Skeletal muscle cell (primary cell): ENCODE measurements at regions not wholly inside any gene's neighbourhood (a gene's known extent, or its start where the extent isn't known, plus 50 kb on each side); places are given as distances from the start of the nearest gene placed in this dataset.

Experiments used
- DNase-seq: peaks from one replicate; pipeline ENCODE4 v3.0.0-alpha.2; 2010; ENCODE audit warnings: low read depth
- H3K4me3 ChIP-seq: 2 replicates; pipeline ENCODE4 v1.5.1; 2011; ENCODE audit warnings: low read depth, mild to moderate bottlenecking, control low read depth, low read length, moderate library complexity

GRCh38 chr20:50295762-50296449, 105.3 kb downstream of the CEBPB start:
- H3K4me3 ChIP-seq: no peak overlapping the region
- DNase-seq: no peak

- H3K4me3 ChIP-seq: no peak overlapping the region
Measured at GRCh38 chr20:50296450-50297375, 106.1 kb downstream of the CEBPB start.

GRCh38 chr20:50297498-50298376, 107.1 kb downstream of the CEBPB start:
- DNase-seq: no peak
- H3K4me3 ChIP-seq: no peak overlapping the region

More at GRCh38 chr20:50296450-50297375, 106.1 kb downstream of the CEBPB start:
- DNase-seq: no peak

- DNase-seq: no peak
- no peak overlapping the region for H3K4me3 ChIP-seq
Measured at GRCh38 chr20:50298554-50299324, 108.1 kb downstream of the CEBPB start.

DNA sequence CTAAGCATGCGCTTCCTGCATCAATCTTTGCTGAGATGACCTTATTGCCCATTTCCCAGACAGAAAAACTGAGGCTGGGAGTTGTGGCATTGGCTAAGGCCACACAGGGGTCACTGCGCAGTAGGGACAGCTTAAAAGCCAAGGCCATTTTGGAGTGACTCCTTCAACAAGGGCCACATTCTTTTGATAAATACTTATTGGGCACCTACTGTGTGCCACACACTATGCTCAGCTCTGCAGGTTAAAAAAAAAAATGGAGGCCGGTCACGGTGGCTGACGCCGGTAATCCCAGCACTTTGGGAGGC, 108.6 kb downstream of the CEBPB start:
- no peak overlapping the region for H3K4me3 ChIP-seq
- no peak for DNase-seq

- no peak overlapping the region for H3K4me3 ChIP-seq
- DNase-seq: no peak
Measured at GRCh38 chr20:50301165-50301564, 110.5 kb downstream of the CEBPB start.

- no peak overlapping the region for H3K4me3 ChIP-seq
- no peak for DNase-seq
Measured at GRCh38 chr20:50301712-50302111, 111.1 kb downstream of the CEBPB start.

DNA sequence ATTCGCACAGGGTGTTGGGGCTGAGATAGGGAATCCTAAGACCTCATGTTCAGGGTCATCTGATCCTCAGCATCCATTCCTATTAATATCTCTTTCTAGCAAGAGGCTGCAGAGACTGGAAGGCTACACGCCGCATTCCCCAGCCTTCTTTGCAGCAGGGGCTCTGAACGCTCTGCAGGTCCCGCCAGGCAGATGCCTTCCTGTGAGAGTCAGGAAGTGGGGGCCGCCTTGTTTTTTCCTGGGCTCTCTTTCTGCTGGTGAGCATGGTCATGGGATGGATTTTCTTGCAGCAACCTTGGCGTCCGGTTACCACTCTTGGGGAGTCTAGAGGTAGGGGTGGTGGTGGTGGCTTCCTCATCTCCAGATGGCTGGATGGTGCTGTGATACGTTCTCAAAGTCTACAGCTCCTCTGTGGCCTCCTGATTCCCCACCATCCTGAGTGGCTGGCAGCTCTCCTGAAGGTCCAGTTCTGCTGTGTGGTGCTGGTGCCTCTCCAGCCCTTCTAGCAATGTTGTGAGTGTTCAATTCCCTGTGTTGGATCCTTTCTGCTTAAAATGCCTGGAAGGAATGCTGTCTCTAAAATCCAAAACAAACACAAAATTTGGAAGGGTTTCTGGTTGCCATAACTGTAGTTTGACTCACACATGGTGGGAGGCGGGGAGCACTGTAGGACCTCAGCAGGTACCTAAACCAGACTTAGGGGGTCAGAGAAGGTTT, 111.9 kb downstream of the CEBPB start:
- no peak overlapping the region for H3K4me3 ChIP-seq
- DNase-seq: no peak

DNA sequence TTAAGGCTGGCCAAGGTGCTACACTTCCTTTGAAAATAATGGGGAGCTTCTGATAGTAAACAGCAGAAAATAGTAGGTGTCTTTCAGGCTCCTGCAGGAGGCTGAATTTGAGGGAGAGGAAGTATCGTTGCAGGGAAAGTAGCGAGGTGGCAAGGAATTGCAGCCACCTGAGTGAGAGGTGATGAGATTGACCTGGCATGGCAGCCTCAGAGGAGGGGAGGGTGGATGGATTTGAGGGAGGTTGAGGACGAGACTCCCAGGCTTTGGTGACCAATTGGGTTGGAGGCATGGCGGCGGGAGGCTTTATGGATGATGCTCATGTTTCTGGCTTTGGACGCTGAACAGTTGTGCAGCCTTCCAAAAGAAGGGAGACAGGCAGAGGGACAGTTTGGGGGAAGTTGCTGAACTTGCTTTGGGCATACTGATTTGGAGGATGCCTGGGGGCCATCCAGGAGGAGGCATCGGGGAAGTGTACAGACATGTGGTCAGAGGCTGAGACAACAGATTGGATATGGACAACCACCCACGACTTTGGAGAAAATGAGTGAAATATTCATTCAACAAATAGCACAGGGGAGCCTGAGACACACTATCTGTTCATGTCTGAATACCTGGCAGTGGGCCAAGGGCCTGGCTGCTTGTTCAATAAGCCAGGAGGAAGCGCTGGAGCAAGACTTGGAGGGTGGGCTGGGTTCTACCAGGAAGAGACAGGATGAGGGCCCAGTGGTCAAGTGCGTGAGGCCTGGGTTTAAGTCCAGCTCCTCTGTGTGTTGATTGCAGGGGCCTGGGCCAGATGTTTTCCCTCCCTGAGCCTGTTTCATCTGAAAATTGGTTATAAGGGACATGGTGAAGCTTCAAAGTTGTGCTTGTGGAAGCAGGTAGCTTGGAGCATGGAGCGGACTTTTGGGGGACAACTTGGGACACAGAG, 113.2 kb downstream of the CEBPB start:
- peak; percentile 81 for DNase-seq
- H3K4me3 ChIP-seq: no peak overlapping the region

- no peak for DNase-seq
Measured at GRCh38 chr20:50304501-50304856, 113.8 kb downstream of the CEBPB start.

DNA sequence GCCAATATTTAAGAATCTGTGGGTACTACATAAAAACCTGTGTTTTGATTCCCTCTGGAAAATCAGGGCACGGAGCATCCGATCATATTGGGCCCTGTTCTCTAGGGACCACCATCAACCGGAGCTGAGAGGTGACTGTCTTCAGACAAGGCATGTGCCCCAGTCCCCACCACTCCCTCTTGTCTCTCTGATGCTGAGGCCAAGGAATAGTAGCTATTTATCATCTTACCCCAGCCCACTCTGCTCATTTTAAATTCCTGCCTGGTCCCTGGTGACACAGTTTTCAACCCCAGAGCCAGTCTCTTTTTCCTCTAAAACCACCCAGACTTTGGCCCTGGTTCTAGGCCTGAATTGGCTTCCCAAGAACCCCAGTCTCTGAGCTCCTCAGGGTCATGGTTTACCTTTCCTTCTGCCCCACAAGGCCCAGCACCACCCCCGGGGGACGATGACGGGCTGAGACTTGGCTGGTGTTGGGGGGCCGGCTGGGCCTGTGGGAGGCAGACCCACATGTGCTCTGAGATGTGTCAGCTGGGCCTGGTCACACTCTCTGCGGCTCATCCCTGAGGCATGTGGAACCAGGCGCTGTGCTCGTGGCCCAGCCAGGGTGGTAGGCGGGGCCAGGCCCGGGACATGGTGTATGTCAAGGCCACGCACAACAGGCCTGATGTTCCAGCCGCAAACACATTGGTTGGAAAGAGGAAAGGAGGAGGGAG, 114.4 kb downstream of the CEBPB start:
- DNase-seq: peak; percentile 97
- no peak overlapping the region for H3K4me3 ChIP-seq

More at GRCh38 chr20:50304501-50304856, 113.8 kb downstream of the CEBPB start:
- H3K4me3 ChIP-seq: no peak overlapping the region

GRCh38 chr20:50305636-50306477, 115.2 kb downstream of the CEBPB start:
- H3K4me3 ChIP-seq: no peak overlapping the region
- no peak for DNase-seq

DNA sequence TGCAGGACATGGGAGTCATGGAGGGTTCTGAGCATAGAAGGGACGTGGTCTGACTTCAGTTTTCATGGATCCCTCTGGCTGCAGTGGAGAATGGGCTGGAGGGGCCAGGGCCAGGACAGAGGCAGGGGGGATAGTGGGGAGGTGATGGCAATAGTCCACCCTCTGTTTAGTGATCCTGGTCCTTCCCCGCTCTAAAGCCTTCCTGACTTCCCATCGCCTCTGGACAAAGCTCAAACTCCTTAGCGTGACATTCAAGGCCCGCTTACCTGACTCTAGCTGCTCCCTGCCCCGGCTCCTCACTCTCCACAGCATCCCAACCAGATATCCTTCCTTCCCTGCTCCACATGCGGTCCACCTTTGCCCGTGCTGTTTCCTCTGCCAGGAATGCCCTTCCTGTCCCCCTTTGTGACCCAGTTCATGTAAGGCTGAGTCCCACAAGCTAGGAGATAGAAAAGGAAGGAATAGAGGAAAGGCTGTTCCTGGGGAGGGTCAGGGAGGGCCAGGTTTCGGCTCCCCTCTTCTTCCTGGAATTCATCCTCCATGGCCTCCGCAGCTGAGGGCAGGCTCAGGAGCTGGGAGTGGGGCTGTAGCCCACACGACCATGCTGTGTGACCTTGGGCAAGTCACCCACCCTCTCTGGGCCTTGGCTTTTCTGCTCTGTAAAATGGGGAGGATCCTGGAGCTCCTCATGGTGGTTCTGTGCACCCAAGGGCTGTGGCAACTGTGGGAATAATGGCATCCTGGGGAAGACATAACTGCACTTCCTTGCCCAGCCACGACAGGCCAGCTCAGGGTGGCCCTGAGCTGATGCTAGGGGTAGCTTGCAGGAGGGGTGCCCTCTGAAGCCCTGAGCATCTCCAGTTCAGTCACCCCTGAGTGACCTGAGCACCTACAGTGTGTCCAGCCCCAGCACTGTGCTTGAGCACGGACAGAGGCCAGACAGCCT, 116.1 kb downstream of the CEBPB start:
- H3K4me3 ChIP-seq: no peak overlapping the region
- DNase-seq: no peak

DNA sequence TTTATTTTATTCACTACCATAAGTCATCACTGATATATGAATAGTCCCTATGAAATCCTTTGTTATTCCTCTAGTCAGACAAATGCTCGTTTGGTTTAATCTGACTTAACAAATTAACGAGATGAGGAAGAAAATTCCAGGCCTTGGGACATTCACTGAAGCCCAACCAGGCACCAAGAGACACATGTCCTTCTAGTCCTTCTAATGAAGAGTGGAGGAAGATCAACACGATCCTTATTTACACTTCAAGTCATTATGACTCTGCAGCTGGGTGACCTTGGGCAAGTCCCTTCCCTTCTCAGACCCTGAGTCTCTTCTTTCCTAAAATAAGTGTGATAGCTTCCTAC, 117.5 kb downstream of the CEBPB start:
- no peak for DNase-seq

DNA sequence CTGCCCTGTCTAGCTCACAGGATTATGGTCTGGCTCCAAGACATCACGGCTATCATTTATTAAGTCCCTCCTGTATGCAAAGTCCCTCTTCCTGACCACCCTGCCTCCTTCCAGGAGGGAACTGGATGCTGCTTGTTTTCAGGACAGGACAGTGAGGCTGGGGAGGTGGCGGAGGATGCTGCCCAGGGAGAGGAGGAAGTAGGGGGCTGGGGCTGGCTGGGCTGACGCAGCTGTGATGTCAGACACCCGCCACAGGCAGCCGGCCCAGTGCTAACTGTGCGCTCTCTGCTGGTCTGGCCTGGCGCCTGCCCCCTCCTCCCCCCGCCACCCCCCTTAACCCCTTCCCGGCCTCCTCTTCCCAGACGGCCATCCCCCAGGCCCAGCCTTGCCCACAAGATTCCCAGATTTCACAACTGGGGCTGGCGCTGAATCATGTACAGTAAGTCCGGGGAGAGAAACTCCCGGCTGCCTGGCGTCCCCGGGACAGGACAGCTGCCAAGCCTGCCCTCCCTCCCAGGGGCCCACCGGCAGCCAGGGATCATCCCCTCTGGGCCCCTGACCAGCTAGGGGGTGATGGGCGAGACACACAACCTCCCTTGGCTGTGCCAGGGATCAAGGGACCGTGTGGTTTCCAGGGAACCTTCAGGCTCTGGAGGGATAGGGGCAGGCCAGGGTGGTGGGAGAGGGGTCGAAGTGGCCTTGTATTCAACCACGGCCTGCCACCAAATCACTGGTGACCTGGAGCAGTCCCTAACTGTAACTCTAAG, 118.1 kb downstream of the CEBPB start:
- DNase-seq: peak; percentile 98
- no peak overlapping the region for H3K4me3 ChIP-seq

More for the DNA sequence above, 117.5 kb downstream of the CEBPB start:
- no peak overlapping the region for H3K4me3 ChIP-seq
